Prostate gland (tissue), 2 donors: ENCODE measurements at regions not wholly inside any gene's neighbourhood (a gene's known extent, or its start where the extent isn't known, plus 50 kb on each side); places are given as distances from the start of the nearest gene placed in this dataset.

Experiments
- POLR2AphosphoS5 ChIP-seq: sonication (generic); formaldehyde crosslinking; IDR thresholded peaks from one replicate; pipeline ENCODE4 v1.6.1; 2017; ENCODE audit warnings: antibody characterized with exemption
- TF ChIP-seq, protein P1 (sequence below), 4 experiments: fragments of 200-600 bp in 2 of 4; fragments of 450-650 bp in 2 of 4; sonication (generic) in 2 of 4; IDR thresholded peaks; 1 replicate in 3 of 4; 2 replicates in 1 of 4; pipeline ENCODE4 v1.5.1; 2016 to 2019; ENCODE audit warnings: antibody characterized with exemption in 4 of 4, mild to moderate bottlenecking in 2 of 4, moderate library complexity in 2 of 4

DNA sequence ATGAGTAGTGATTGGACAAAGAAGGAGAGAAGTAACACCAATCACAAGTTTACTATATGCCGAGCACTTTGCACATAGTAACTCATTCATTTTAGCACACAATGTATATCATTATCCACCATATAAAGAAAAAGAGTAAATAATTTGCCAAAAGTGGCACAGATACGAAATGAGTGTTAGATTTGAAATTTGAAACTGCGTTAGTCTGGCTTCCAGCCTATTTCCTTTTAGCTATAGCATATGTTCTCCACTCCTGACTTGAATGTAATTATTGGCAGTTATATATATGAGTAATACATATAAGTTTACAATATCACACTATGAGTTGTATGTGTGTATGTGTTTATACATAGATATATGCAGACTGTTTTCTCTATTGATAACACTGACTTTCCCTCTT is 98.6 kb downstream of the NOL4 start:
- TF ChIP-seq, protein P1, sequence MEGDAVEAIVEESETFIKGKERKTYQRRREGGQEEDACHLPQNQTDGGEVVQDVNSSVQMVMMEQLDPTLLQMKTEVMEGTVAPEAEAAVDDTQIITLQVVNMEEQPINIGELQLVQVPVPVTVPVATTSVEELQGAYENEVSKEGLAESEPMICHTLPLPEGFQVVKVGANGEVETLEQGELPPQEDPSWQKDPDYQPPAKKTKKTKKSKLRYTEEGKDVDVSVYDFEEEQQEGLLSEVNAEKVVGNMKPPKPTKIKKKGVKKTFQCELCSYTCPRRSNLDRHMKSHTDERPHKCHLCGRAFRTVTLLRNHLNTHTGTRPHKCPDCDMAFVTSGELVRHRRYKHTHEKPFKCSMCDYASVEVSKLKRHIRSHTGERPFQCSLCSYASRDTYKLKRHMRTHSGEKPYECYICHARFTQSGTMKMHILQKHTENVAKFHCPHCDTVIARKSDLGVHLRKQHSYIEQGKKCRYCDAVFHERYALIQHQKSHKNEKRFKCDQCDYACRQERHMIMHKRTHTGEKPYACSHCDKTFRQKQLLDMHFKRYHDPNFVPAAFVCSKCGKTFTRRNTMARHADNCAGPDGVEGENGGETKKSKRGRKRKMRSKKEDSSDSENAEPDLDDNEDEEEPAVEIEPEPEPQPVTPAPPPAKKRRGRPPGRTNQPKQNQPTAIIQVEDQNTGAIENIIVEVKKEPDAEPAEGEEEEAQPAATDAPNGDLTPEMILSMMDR (IDR thresholded peaks at IDR 0.05) = no peak
- TF ChIP-seq POLR2AphosphoS5 = no peak
